RWPE1 (cell line): ENCODE measurements at regions not wholly inside any gene's neighbourhood (a gene's known extent, or its start where the extent isn't known, plus 50 kb on each side); places are given as distances from the start of the nearest gene placed in this dataset.

ENCODE experiments used
- CTCF ChIA-PET: fragments of 350-600 bp; sonication (Branson Sonifier 250); formaldehyde crosslinking; extraction: SDS; loops from one replicate; lab custom pipeline; 2021; lab: Yijun Ruan, JAX
- POLR2A ChIA-PET: fragments of 400-600 bp; formaldehyde crosslinking; extraction: SDS; loops from one replicate; lab custom pipeline; 2020; ENCODE audit warnings: antibody characterized with exemption; ENCODE audit not compliant: low non-redundant PET; lab: Yijun Ruan, JAX
- DNase-seq: peaks from one replicate; pipeline ENCODE4 v3.0.0; 2012; ENCODE audit warnings: low spot score
- H3K27ac ChIP-seq: fragments of 450-650 bp; 2 replicates; pipeline ENCODE4 v1.5.1; 2017
- TF ChIP-seq, protein P1 (sequence below): fragments of 450-650 bp; conservative IDR thresholded peaks from 2 replicates; pipeline ENCODE4 v1.5.1; 2017; ENCODE audit warnings: low read depth, mild to moderate bottlenecking

DNA sequence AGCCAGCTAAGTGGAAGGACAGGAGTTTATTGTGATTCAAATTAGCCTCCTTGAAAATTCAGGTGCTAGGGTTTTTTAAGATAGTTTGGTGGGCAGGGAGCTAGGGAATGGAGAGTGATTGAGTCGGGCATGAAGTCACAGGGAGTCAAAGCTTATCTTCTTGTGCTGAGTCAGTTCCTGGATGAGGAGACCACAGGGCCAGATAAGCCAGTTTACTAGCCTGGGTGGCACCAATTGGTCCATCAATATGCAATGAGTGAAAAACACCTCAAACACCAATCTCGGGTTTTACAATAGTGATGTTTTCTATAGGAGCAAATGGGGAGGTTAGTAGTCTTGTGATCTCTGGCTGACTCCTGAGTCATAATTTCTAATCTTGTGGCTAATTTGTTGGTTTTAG is 165.1 kb downstream of the ABCC12 start:
- no peak for DNase-seq
- POLR2A ChIA-PET = no interaction called here
- CTCF ChIA-PET = no interaction called here
- TF ChIP-seq, protein P1, sequence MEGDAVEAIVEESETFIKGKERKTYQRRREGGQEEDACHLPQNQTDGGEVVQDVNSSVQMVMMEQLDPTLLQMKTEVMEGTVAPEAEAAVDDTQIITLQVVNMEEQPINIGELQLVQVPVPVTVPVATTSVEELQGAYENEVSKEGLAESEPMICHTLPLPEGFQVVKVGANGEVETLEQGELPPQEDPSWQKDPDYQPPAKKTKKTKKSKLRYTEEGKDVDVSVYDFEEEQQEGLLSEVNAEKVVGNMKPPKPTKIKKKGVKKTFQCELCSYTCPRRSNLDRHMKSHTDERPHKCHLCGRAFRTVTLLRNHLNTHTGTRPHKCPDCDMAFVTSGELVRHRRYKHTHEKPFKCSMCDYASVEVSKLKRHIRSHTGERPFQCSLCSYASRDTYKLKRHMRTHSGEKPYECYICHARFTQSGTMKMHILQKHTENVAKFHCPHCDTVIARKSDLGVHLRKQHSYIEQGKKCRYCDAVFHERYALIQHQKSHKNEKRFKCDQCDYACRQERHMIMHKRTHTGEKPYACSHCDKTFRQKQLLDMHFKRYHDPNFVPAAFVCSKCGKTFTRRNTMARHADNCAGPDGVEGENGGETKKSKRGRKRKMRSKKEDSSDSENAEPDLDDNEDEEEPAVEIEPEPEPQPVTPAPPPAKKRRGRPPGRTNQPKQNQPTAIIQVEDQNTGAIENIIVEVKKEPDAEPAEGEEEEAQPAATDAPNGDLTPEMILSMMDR = no peak
- no peak overlapping the region for H3K27ac ChIP-seq

DNA sequence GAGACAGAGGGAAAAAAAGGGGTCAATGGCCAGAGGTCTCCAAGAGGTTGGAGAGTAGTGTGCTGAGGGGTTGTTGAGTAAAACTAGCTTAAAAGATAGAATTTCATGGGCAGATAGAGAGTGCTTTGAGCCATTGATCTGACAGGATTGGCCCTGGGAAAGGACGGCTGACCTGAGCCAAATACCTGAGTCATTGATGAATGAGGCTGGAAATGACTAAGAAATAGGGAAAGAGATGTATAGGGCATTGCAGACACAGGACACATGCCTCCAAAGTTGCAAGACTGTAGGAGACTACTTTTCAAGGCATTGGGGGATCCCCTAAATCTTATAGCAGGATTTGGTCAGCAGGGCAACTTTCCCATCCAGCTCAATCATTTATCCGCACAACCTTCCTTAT is 168.7 kb downstream of the ABCC12 start:
- no peak overlapping the region for H3K27ac ChIP-seq
- ChIA-PET CTCF (interaction anchor here (0.6 kb wide), 1 partner anchor 16 kb away, joined by 4 read pairs; no protein-coding TSS in a partner anchor), POLR2A (no interaction called here)
- TF ChIP-seq, protein P1 = no peak
- peak; percentile 15 for DNase-seq

DNA sequence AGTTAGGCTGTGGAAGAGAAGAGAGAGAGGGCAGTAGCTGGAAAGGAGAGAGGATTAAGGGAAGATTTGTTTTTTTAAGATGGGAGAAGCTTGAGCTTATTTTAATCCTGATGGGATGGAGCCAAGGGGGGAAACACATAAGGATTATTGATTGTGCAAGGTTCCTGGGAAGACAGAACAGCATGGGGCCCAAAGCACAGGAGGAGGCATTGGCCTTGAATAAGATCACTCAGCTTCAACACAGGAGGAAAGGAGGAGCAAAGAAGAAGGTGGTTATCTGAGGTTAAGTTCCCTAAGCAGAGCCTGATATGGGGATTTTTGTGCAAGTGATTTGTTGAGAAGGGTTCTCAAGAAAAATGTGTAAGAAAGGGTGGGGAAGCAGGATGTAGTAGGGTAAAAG is 169.8 kb downstream of the ABCC12 start:
- ChIA-PET CTCF (interaction anchor here (0.6 kb wide), 1 partner anchor 1153 kb away, joined by 3 read pairs; no protein-coding TSS in a partner anchor), POLR2A (no interaction called here)
- TF ChIP-seq, protein P1 = no peak
- DNase-seq = no peak
- H3K27ac ChIP-seq = no peak overlapping the region

DNA sequence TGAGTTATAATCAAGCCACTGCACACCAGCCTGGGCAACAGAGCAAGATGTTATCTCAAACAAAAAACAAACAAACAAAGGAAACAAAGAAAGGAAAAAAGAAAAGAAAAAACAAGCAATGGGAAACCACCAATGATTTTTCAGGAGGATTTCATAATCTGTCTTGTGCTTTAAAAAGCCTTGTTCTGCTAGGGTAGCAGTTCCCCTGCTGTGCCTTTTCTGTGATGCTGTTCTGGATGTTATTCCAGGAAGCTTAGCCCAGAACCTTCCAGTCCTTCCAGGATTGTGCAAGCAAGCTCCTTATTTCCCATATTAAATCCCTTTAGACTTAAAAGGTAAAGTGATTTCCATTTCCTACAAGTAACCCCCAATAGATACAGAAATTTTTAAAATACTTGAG is 171.1 kb downstream of the ABCC12 start:
- TF ChIP-seq, protein P1 = no peak
- ChIA-PET CTCF (no interaction called here), POLR2A (no interaction called here)
- H3K27ac ChIP-seq = no peak overlapping the region
- no peak for DNase-seq

DNA sequence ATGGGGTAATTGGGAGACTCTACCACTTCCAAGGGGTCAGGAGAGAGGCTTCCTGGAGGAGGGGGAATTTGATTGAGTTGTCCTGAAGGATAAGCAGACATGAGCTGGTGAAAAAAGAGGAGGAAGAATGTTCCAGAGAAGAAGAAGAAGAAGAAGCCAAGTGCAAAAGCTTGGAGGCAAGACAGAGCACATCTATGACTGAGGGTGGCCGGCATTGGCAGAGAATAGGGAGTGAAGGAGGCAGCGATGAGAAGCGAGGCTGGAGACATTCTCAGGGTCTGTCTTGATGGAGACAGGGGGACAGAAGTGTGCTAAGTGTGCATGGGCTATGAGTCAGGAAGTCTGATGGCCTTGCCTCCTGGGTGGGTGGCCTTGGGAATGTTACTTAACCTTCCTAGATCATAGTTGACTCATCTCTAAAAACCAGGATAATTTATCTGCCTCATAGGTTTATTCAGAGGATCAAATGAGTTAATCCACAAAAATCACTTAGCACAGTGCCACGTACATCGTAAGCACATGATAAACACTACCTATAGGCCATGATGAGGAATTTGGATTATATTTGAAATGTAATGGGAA is 171.7 kb downstream of the ABCC12 start:
- TF ChIP-seq, protein P1 = no peak
- ChIA-PET POLR2A (no interaction called here), CTCF (no interaction called here)
- no peak overlapping the region for H3K27ac ChIP-seq
- no peak for DNase-seq

DNA sequence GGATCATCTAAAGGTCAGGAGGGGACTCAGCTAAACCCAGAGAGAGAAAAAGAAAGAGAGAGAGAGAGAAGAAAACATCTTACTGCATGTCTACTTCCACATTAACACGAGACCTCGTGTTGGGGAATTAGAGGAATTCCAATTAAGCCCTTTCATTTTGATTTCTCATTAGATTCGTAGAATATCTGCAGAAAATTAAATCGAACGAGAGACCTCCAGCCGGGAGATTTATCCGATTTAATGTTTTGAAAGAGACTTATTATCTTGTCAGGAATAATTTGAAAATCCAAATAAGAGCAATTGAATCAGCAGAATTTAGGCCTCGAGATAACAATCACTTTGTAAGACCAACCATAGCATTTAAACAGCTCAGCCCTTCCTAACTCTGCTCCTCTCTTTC is 175.6 kb downstream of the ABCC12 start:
- TF ChIP-seq, protein P1 = no peak
- ChIA-PET POLR2A (no interaction called here), CTCF (interaction anchor here (0.7 kb wide), 1 partner anchor 1276 kb away, joined by 4 read pairs; no protein-coding TSS in a partner anchor)
- H3K27ac ChIP-seq = no peak overlapping the region
- DNase-seq = no peak
